ENCODE measurements at regions not wholly inside any gene's neighbourhood (a gene's known extent, or its start where the extent isn't known, plus 50 kb on each side); places are given as distances from the start of the nearest gene placed in this dataset.

GRCh38 chr6:2535506-2535905 is 215.2 kb downstream of the MYLK4 start:
- no peaks in the 10 kb centered on the region for H3K27me3 ChIP-seq (ENCODE audit: control insufficient read depth, insufficient read depth, low read length)
- no peaks in the 10 kb centered on the region for H3K9me3 ChIP-seq (ENCODE audit: control insufficient read depth, insufficient read depth, low read length)
- no peak overlapping the region for H3K4me3 ChIP-seq (ENCODE audit: low read depth, low read length)
- no peak overlapping the region for H3K9ac ChIP-seq (ENCODE audit: low read depth, low read length)
- no peaks in the 10 kb centered on the region for H3K36me3 ChIP-seq (ENCODE audit: control insufficient read depth, insufficient read depth, low read length)
- H3K4me1 ChIP-seq (ENCODE audit: control insufficient read depth, insufficient read depth, low read length), result no peaks in the 10 kb centered on the region
- H3K27ac ChIP-seq (ENCODE audit: low read depth, low read length), result no peak overlapping the region

DNA sequence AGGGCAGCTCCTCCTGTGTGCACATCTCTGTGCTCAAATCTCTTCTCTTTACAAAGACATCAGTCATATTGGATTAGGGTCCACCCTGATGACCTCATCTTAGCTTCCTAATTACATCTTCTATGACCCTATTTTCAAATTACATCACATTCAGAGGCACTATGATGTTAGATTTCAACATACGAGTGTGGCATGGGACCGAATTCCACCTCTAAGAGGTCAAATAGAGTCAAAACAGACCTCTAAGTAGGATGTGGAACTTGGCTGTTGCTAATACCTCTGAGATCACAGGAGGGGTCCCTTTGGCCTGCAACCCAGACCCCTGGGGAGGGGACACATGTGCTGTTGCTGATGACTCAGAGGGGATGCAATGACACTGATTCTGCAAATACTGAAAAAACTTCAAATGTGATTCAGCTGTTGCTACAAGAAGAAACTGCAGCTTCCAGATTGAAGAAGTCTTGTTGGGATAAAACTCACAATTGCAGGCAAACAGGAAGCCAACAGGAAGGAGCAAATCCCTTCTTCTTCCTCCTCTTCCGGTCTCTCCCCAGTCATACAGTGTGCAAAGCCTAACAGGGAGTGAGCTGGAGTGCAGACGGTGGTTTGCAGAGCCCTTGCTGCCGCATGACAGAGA is 216.2 kb downstream of the MYLK4 start:
- Histone ChIP-seq H3K27ac (ENCODE audit: low read depth, low read length) (no peak overlapping the region), H3K4me1 (ENCODE audit: control insufficient read depth, insufficient read depth, low read length) (no peaks in the 10 kb centered on the region), H3K9ac (ENCODE audit: low read depth, low read length) (no peak overlapping the region), H3K4me3 (ENCODE audit: low read depth, low read length) (no peak overlapping the region), H3K9me3 (ENCODE audit: control insufficient read depth, insufficient read depth, low read length) (no peaks in the 10 kb centered on the region), H3K36me3 (ENCODE audit: control insufficient read depth, insufficient read depth, low read length) (no peaks in the 10 kb centered on the region), H3K27me3 (ENCODE audit: control insufficient read depth, insufficient read depth, low read length) (no peaks in the 10 kb centered on the region)

GRCh38 chr6:2531426-2532215 is 219.1 kb downstream of the MYLK4 start:
- no peak overlapping the region for H3K4me3 ChIP-seq (ENCODE audit: low read depth, low read length)
- no peaks in the 10 kb centered on the region for H3K36me3 ChIP-seq (ENCODE audit: control insufficient read depth, insufficient read depth, low read length)
- H3K27ac ChIP-seq (ENCODE audit: low read depth, low read length), result no peak overlapping the region
- H3K27me3 ChIP-seq (ENCODE audit: control insufficient read depth, insufficient read depth, low read length), result no peaks in the 10 kb centered on the region
- H3K9me3 ChIP-seq (ENCODE audit: control insufficient read depth, insufficient read depth, low read length), result no peaks in the 10 kb centered on the region
- H3K9ac ChIP-seq (ENCODE audit: low read depth, low read length), result no peak overlapping the region
- no peaks in the 10 kb centered on the region for H3K4me1 ChIP-seq (ENCODE audit: control insufficient read depth, insufficient read depth, low read length)

- no peak overlapping the region for H3K27ac ChIP-seq (ENCODE audit: low read depth, low read length)
- H3K4me1 ChIP-seq (ENCODE audit: control insufficient read depth, insufficient read depth, low read length), result no peaks in the 10 kb centered on the region
- H3K9me3 ChIP-seq (ENCODE audit: control insufficient read depth, insufficient read depth, low read length), result peaks cover 5% of the 10 kb centered on the region; the same call in 1 of the 2 replicates
- no peak overlapping the region for H3K9ac ChIP-seq (ENCODE audit: low read depth, low read length)
- no peak overlapping the region for H3K4me3 ChIP-seq (ENCODE audit: low read depth, low read length)
- no peaks in the 10 kb centered on the region for H3K36me3 ChIP-seq (ENCODE audit: control insufficient read depth, insufficient read depth, low read length)
- H3K27me3 ChIP-seq (ENCODE audit: control insufficient read depth, insufficient read depth, low read length), result no peaks in the 10 kb centered on the region
Observed at GRCh38 chr6:2529211-2529719, 221.5 kb downstream of the MYLK4 start.

- Histone ChIP-seq H3K4me3 (ENCODE audit: low read depth, low read length) (no peak overlapping the region), H3K9me3 (ENCODE audit: control insufficient read depth, insufficient read depth, low read length) (peaks cover 7% of the 10 kb centered on the region; the same call in 1 of the 2 replicates), H3K27ac (ENCODE audit: low read depth, low read length) (no peak overlapping the region), H3K27me3 (ENCODE audit: control insufficient read depth, insufficient read depth, low read length) (no peaks in the 10 kb centered on the region), H3K36me3 (ENCODE audit: control insufficient read depth, insufficient read depth, low read length) (no peaks in the 10 kb centered on the region), H3K9ac (ENCODE audit: low read depth, low read length) (no peak overlapping the region), H3K4me1 (ENCODE audit: control insufficient read depth, insufficient read depth, low read length) (no peaks in the 10 kb centered on the region)
Observed at GRCh38 chr6:2528156-2528555, 222.6 kb downstream of the MYLK4 start.

DNA sequence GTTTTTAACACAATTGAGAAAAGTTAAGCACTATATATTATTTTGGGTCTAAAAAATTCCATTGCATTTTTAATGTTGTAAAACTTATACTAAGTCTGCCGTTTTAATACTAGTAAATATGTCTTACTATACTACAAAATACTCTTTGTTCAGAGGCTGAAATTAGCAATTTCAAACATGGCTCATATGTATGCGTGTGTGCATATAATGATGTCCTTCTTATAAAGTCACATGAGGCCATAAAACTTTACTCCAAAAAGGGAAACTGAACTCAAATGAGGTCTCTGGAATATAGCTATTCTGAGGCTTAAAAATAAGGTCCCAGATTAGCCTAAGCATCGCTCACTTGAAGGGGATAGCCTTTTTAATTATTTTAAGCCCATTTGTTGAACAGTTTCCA is 224.0 kb downstream of the MYLK4 start:
- Histone ChIP-seq H3K9ac (ENCODE audit: low read depth, low read length) (no peak overlapping the region), H3K4me3 (ENCODE audit: low read depth, low read length) (no peak overlapping the region), H3K4me1 (ENCODE audit: control insufficient read depth, insufficient read depth, low read length) (no peaks in the 10 kb centered on the region), H3K27me3 (ENCODE audit: control insufficient read depth, insufficient read depth, low read length) (no peaks in the 10 kb centered on the region), H3K9me3 (ENCODE audit: control insufficient read depth, insufficient read depth, low read length) (peaks cover 7% of the 10 kb centered on the region; the same call in 1 of the 2 replicates), H3K27ac (ENCODE audit: low read depth, low read length) (no peak overlapping the region), H3K36me3 (ENCODE audit: control insufficient read depth, insufficient read depth, low read length) (no peaks in the 10 kb centered on the region)

GRCh38 chr6:2524090-2524489 is 226.6 kb downstream of the MYLK4 start:
- H3K27me3 ChIP-seq (ENCODE audit: control insufficient read depth, insufficient read depth, low read length), result no peaks in the 10 kb centered on the region
- no peak overlapping the region for H3K4me3 ChIP-seq (ENCODE audit: low read depth, low read length)
- H3K36me3 ChIP-seq (ENCODE audit: control insufficient read depth, insufficient read depth, low read length), result no peaks in the 10 kb centered on the region
- no peaks in the 10 kb centered on the region for H3K4me1 ChIP-seq (ENCODE audit: control insufficient read depth, insufficient read depth, low read length)
- peaks cover 14% of the 10 kb centered on the region; the same call in 1 of the 2 replicates for H3K9me3 ChIP-seq (ENCODE audit: control insufficient read depth, insufficient read depth, low read length)
- no peak overlapping the region for H3K9ac ChIP-seq (ENCODE audit: low read depth, low read length)
- H3K27ac ChIP-seq (ENCODE audit: low read depth, low read length), result no peak overlapping the region

DNA sequence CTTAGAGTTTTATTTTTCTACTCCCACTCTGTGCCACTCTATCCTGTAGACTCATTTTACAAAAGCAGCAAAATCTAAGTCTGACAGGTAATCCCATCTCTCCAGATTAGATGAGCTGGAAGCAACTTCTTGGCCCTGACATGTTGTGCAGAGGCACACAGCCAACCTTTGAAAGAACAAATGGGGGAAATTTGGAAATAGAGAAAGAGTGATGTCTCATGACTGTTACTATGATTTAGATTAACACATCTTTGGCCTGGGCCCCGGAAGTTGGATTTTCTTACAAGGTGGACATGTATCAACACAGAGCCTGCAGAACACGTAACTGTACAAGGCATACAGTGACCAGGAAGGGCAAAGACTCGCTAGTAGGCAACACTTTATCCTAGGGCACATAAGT is 227.7 kb downstream of the MYLK4 start:
- Histone ChIP-seq H3K27me3 (ENCODE audit: control insufficient read depth, insufficient read depth, low read length) (no peaks in the 10 kb centered on the region), H3K9me3 (ENCODE audit: control insufficient read depth, insufficient read depth, low read length) (peaks cover 14% of the 10 kb centered on the region; the same call in 1 of the 2 replicates), H3K36me3 (ENCODE audit: control insufficient read depth, insufficient read depth, low read length) (no peaks in the 10 kb centered on the region), H3K9ac (ENCODE audit: low read depth, low read length) (no peak overlapping the region), H3K4me1 (ENCODE audit: control insufficient read depth, insufficient read depth, low read length) (no peaks in the 10 kb centered on the region), H3K4me3 (ENCODE audit: low read depth, low read length) (no peak overlapping the region), H3K27ac (ENCODE audit: low read depth, low read length) (no peak overlapping the region)

DNA sequence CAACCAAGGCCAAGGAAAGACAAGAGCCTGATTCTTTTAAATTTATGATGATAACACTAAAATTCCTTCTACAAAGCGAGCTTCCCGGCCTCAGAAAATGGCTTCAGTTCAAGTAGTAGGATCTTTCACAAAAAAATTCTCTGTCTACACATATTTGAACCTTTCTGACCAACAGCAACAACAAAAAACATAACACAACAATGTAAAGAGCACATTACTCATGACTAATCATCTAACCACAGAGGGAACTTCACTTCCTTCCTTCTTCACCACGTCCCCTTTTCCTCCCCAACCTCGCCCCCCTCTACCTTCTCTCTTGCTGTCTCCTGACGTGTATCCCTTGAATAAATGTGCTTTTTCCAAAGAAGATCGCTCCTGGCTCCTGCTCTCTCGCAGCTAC is 228.2 kb downstream of the MYLK4 start:
- H3K36me3 ChIP-seq (ENCODE audit: control insufficient read depth, insufficient read depth, low read length), result no peaks in the 10 kb centered on the region
- H3K9me3 ChIP-seq (ENCODE audit: control insufficient read depth, insufficient read depth, low read length), result peaks cover 14% of the 10 kb centered on the region
- H3K27ac ChIP-seq (ENCODE audit: low read depth, low read length), result no peak overlapping the region
- H3K27me3 ChIP-seq (ENCODE audit: control insufficient read depth, insufficient read depth, low read length), result no peaks in the 10 kb centered on the region
- no peak overlapping the region for H3K4me3 ChIP-seq (ENCODE audit: low read depth, low read length)
- H3K9ac ChIP-seq (ENCODE audit: low read depth, low read length), result no peak overlapping the region
- no peaks in the 10 kb centered on the region for H3K4me1 ChIP-seq (ENCODE audit: control insufficient read depth, insufficient read depth, low read length)

DNA sequence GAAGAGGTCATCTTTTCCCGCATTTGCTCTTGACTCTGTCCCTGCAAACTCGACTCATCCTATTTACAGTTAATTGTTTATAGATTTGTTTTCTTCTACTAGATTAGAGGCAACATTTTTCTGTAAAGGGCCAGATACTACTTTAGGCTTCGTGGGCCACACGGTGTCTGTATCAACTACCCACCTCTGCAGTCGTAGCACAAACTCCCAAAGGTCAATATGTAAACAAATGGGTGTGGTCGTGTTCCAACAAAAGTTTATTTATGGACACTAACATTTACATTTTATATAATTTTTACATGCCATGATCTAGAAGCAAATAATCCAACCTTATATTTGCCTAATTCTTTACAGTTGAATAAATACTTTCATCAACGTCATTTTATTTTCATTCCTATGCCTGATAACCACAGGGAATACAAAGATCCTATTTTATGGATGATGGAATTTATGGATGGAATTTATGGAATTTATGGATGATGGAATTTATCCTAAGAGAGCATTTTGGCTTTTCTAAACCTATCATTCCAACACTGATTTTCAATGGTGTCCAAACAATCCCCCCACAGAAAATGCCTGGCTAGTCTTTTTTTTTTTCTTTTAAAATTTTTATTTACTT is 232.8 kb downstream of the MYLK4 start:
- no peaks in the 10 kb centered on the region for H3K36me3 ChIP-seq (ENCODE audit: control insufficient read depth, insufficient read depth, low read length)

DNA sequence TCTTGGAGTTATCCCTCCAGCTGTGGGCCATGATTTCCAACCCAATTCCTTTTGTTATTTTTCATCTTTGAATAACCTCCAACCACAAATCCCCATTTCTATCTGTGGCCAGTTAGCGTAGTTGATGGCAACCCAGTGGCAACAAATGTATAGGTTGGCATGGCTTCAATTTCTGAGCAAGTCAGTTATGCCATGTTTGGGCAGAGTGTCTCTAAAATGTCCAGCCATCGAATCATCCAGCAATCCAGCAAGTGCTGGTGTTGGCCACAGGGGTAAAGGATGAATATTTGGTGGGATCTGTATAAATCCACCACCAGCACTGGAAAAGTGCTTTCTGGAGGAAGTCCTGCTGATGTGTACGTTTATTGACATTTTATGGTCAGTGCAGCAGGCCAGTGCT is 233.3 kb downstream of the MYLK4 start:
- Histone ChIP-seq H3K9me3 (ENCODE audit: control insufficient read depth, insufficient read depth, low read length) (peaks cover 7% of the 10 kb centered on the region; the same call in 1 of the 2 replicates), H3K27ac (ENCODE audit: low read depth, low read length) (no peak overlapping the region), H3K4me1 (ENCODE audit: control insufficient read depth, insufficient read depth, low read length) (no peaks in the 10 kb centered on the region), H3K36me3 (ENCODE audit: control insufficient read depth, insufficient read depth, low read length) (no peaks in the 10 kb centered on the region), H3K27me3 (ENCODE audit: control insufficient read depth, insufficient read depth, low read length) (no peaks in the 10 kb centered on the region), H3K9ac (ENCODE audit: low read depth, low read length) (no peak overlapping the region), H3K4me3 (ENCODE audit: low read depth, low read length) (no peak overlapping the region)

More for the DNA sequence above, 232.8 kb downstream of the MYLK4 start:
- Histone ChIP-seq H3K9me3 (ENCODE audit: control insufficient read depth, insufficient read depth, low read length) (peaks cover 7% of the 10 kb centered on the region; the same call in 1 of the 2 replicates), H3K4me3 (ENCODE audit: low read depth, low read length) (no peak overlapping the region), H3K9ac (ENCODE audit: low read depth, low read length) (no peak overlapping the region), H3K27ac (ENCODE audit: low read depth, low read length) (no peak overlapping the region), H3K27me3 (ENCODE audit: control insufficient read depth, insufficient read depth, low read length) (no peaks in the 10 kb centered on the region), H3K4me1 (ENCODE audit: control insufficient read depth, insufficient read depth, low read length) (no peaks in the 10 kb centered on the region)

All from HUES48 (cell line).